ENCODE measurements at regions not wholly inside any gene's neighbourhood (a gene's known extent, or its start where the extent isn't known, plus 50 kb on each side); places are given as distances from the start of the nearest gene placed in this dataset.

DNA sequence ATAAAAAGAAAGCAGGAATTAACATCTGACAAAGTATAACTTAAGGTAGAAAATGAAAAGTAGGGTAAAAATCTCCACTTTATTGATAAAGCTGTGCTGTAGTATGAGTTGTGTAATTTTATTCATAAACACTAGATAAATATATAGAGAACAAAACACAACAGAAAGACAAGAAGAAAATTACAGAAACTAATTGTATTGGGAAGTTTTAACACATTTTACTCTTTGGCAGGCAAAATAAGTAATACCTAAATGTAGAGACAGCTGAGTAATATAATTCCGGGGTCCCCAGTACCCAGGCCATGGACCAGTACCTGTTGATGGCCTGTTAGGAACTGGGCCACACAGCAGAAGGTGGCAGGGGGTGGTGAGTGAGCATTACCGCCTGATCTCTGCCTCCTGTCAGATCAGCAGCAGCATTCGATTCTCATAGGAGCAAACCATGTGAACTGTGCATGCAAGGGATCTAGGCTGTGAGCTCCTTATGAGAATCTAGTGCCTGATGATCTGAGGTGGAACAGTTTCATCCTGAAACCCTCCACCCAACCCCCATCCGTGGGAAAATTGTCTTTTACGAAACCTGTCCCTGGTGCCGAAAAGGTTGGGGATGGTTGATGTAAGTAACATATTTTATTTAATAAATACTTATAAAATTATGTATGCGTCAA lies 84.4 kb upstream of the ETV6 start:
- TF ChIP-seq, protein P1, sequence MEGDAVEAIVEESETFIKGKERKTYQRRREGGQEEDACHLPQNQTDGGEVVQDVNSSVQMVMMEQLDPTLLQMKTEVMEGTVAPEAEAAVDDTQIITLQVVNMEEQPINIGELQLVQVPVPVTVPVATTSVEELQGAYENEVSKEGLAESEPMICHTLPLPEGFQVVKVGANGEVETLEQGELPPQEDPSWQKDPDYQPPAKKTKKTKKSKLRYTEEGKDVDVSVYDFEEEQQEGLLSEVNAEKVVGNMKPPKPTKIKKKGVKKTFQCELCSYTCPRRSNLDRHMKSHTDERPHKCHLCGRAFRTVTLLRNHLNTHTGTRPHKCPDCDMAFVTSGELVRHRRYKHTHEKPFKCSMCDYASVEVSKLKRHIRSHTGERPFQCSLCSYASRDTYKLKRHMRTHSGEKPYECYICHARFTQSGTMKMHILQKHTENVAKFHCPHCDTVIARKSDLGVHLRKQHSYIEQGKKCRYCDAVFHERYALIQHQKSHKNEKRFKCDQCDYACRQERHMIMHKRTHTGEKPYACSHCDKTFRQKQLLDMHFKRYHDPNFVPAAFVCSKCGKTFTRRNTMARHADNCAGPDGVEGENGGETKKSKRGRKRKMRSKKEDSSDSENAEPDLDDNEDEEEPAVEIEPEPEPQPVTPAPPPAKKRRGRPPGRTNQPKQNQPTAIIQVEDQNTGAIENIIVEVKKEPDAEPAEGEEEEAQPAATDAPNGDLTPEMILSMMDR (IDR thresholded peaks at IDR 0.05; ENCODE audit: low read depth, low read length, missing control alignments), result no peak
- in situ Hi-C loops (cut with HindIII; ENCODE audit: low pct_ligation_motif_present, low sequenced_read_pairs), result no loop called here
- Histone ChIP-seq H3K27ac (no peak overlapping the region), H3K4me3 (ENCODE audit: low read depth, low read length) (no peak overlapping the region), H3K27me3 (replicated peaks) (no peaks in the 10 kb centered on the region), H3K36me3 (replicated peaks) (no peaks in the 10 kb centered on the region)
- DNase-seq, result no peak

DNA sequence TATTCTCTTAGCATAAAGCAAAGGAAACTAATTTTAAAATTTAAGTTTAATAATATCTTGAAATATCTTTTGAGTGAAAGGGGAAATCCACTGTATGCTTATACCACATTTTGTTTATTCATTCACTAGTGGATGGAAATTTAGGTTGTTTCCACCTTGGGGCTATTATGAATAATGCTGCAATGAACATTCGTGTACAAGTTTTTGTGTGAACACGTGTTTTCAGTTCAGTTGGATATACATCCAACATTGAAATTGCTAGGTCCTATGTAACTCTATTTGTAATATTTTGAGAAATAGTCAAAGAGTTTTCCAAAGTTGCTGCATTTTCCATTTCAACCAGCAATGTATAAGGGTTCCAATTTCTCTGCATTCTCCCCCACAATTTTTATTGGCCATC lies 83.7 kb upstream of the ETV6 start:
- Histone ChIP-seq H3K27ac (no peak overlapping the region), H3K36me3 (replicated peaks) (no peaks in the 10 kb centered on the region), H3K4me3 (ENCODE audit: low read depth, low read length) (no peak overlapping the region), H3K27me3 (replicated peaks) (no peaks in the 10 kb centered on the region)
- no peak for DNase-seq
- in situ Hi-C loops (cut with HindIII; ENCODE audit: low pct_ligation_motif_present, low sequenced_read_pairs), result no loop called here
- TF ChIP-seq, protein P1 (IDR thresholded peaks at IDR 0.05; ENCODE audit: low read depth, low read length, missing control alignments), result no peak

DNA sequence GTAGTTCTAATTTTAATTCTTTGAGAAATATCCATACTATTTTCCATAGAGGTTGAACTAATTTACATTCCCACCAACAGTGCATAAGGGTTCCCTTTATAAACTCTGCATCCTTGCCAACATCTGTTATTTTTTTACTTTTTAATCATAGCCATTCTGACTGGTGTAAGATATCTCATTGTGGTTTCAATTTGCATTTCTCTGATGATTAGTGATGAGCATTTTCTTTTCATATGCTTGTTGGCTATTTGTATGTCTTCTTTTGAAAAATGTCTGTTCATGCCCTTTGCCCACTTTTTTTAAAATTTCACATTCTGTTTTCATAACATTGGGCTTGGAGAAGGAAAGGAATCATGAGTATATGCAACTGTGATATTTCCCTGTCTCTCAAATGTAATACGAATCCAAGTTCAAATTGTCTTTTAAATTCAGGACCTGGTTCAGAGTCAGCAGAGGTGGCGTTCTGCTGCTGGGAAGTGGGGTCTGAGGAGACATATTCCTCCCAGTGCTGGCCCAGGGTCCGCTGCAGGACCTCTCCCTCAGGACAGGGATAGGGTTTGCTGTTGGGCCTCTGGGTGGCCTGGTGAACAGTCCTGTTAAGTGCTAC lies 81.2 kb upstream of the ETV6 start:
- Histone ChIP-seq H3K36me3 (replicated peaks) (no peaks in the 10 kb centered on the region), H3K4me3 (ENCODE audit: low read depth, low read length) (no peak overlapping the region), H3K27me3 (replicated peaks) (no peaks in the 10 kb centered on the region), H3K27ac (no peak overlapping the region)
- in situ Hi-C loops (cut with HindIII; ENCODE audit: low pct_ligation_motif_present, low sequenced_read_pairs), result no loop called here
- DNase-seq, result no peak
- TF ChIP-seq, protein P1 (IDR thresholded peaks at IDR 0.05; ENCODE audit: low read depth, low read length, missing control alignments), result no peak

DNA sequence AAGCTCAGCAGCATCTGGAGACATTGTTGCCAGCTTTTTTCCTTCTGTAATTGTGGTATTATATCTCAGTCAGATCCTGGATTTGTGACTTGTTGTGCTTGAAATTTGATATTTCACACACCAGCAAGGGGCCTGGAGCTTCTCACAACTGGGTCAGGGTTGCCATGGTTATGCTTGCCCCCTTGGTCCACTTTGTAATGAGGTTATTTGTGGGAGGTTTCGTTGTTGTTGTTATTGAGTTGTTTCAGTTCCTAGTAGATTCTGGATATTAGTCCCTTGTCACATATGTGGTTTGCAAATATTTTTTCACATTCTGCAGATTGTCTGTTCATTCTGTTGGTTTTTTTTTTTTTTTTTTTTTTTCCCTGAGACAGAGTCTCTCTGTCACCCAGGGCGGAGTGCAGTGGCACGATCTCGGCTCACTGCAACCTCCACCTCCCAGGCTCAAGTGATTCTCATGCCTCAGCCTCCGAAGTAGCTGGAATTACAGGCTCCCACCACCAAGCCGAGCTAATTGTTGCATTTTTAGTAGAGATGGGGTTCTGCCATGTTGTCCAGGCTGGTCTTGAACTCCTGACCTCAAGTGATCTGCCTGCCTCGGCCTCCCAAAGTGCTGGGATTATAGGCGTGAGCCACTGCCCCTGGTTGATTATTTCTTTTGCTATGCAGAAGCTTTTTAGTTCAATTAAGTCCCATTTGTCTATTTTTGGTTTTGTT lies 80.6 kb upstream of the ETV6 start:
- TF ChIP-seq, protein P1 (IDR thresholded peaks at IDR 0.05; ENCODE audit: low read depth, low read length, missing control alignments), result no peak
- in situ Hi-C loops (cut with HindIII; ENCODE audit: low pct_ligation_motif_present, low sequenced_read_pairs), result no loop called here
- no peak for DNase-seq
- Histone ChIP-seq H3K36me3 (replicated peaks) (no peaks in the 10 kb centered on the region), H3K4me3 (ENCODE audit: low read depth, low read length) (no peak overlapping the region), H3K27me3 (replicated peaks) (no peaks in the 10 kb centered on the region), H3K27ac (no peak overlapping the region)

DNA sequence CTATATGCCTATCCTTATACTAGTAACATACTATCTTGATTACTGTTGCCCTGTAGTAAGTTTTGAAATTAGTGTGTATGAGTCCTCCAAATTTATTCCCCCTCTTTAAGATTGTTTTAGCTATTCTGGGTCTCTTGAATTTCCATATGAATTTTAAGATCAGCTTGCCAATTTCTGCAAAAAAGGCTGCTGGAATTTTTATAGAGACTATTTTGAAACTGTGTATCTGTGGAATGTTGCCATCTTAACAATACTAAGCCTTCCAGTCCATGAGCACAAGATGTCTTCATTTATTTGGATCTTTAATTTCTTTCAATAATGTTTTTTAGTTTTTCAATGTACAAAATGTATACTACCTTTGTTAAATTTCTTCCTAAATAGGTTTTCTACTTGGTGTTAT lies 79.8 kb upstream of the ETV6 start:
- H3K4me3 ChIP-seq (ENCODE audit: low read depth, low read length), result no peak overlapping the region
- H3K36me3 ChIP-seq (replicated peaks), result no peaks in the 10 kb centered on the region
- DNase-seq, result no peak
- TF ChIP-seq, protein P1 (IDR thresholded peaks at IDR 0.05; ENCODE audit: low read depth, low read length, missing control alignments), result no peak
- in situ Hi-C loops (cut with HindIII; ENCODE audit: low pct_ligation_motif_present, low sequenced_read_pairs), result no loop called here
- no peaks in the 10 kb centered on the region for H3K27me3 ChIP-seq (replicated peaks)
- no peak overlapping the region for H3K27ac ChIP-seq

Data from brain microvascular endothelial cell (primary cell).